Hematopoietic multipotent progenitor cell treated with erythropoietin and hydrocortisone succinate and interleukin-3 and kit ligand, for 4 days (in vitro differentiated cells): ENCODE measurements at regions not wholly inside any gene's neighbourhood (a gene's known extent, or its start where the extent isn't known, plus 50 kb on each side); places are given as distances from the start of the nearest gene placed in this dataset.

ENCODE experiments used
- DNase-seq: peaks from one replicate; pipeline ENCODE4 v3.0.0-alpha.2; 2015

DNA sequence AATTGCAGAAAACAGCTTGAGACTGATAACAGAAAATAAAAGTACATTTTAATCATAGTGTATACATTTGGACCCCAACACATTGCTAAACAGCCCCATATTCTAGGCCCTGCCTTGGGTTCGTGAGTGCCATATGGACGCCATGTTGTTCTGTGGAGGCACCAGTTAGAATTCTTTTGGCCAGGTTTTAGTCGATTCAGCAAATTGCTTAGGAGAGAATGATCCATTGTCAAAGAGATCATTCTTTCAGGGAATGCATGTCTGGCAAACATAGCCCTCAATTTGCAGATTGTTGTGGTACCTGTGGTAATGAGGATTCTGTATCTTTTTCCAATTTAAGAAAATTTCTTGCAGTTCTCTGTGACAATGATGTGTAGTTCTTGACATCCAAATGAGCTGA is 183.6 kb upstream of the DDHD1 start:
- no peak for DNase-seq

DNA sequence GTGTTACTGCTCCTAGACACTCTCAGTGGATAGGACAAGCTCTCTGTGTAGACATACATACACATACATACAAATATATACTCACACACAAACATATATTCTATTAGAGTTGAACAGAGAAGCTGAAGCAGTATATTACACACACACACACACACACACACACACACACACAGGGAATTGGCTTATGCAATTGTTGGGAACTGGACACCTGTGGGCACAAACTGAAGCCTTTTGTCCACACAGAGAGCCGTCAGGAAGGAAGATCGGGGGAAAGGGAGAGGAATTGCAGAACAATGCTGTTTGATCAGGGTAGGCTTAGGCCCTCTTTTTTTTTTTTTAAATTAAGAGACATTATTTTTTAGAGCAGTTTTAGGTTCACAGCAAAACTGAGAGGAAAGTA is 180.7 kb upstream of the DDHD1 start:
- no peak for DNase-seq

DNA sequence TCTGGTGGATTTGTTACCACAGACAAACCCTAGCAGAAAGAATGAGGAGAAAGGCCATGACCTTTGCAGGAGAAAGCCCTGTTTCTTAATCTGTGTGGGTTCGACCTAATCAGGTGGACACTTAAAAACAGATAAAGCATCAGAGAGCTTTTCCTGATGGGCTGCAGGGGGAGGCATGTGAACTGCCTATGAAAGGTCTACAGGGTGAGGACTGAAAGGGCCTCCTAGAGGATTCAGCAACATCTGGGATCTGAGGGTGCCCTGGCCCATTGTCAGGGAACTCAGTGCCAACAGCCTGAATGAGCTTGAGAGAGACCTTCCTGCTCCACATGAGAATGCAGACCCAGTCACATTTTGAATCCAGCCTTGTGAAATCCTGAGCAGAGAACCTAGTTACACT is 178.8 kb upstream of the DDHD1 start:
- no peak for DNase-seq

DNA sequence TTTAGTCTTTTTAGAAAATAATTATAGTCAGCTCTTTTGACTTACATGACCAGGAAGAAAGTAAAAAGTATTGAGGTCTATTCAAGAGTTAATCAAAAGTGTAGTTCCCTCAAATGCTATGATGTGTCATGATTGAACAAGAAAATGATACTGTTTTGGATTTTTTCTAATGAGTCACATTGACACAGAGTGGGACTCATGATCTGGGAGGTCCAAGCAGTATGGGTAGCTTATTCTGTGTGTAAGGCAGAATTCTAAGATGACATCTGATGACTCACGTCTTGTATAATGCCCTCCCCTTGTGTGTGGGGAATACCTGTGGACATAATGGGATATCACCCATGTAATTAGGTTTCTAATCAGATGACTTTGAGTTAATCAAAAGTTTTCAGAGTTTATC is 178.1 kb upstream of the DDHD1 start:
- no peak for DNase-seq

DNA sequence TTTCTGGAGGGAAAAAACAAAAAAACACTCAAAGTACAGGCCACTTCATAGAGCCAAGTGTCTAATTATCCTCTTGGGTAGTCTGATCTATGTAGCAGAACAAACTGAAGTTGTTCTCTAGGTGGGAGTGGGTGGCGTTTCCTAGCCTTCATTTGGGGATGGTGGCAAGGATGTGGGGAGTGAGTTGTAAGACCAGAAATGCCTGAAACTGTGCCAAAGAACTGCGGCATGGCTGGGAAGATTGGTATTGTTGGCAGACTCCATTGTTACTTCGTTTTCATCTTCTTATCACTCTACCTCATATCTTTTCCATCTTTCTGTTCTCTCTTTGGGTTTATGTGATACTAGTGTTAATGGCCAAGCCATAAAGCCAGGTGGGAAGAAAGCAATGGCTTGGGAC is 177.3 kb upstream of the DDHD1 start:
- no peak for DNase-seq

DNA sequence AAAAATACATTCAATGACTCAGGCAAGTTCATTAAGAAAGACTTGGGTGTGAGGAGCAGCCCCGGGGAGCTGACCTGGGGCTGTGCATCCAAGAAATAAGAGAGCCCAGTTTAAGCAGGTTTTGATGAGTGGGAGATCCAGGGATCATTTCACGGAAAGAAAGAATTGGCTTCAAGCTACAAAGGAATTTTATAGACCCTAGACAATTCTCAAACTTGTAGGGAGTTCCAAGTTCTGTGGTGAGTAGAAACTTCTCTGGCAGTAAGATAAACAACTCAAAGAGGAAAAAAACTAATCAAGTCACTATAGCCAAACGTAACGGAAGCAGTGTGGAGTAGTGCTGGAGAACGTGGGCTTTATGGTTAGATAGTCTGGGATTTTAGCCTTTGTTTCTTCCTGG is 175.7 kb upstream of the DDHD1 start:
- DNase-seq = no peak

DNA sequence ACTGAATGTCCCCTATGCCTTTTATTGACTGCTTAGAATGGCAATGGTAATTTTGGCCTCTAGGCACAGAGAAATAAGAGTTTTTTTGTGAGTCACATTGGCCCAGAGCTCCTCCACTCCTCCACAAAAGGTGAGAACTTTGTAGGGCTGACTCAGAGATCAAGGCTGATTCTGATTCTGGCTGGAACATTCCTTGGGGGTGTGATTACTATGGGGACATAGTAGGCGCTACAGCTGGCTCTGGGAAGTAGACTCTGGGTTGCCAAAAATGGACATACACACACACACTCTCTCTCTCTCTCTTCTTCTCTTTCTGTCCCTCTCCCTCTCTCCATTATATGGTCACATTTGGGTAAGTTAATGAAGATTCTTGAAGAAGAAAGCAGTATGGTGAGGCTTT is 174.6 kb upstream of the DDHD1 start:
- DNase-seq = no peak

DNA sequence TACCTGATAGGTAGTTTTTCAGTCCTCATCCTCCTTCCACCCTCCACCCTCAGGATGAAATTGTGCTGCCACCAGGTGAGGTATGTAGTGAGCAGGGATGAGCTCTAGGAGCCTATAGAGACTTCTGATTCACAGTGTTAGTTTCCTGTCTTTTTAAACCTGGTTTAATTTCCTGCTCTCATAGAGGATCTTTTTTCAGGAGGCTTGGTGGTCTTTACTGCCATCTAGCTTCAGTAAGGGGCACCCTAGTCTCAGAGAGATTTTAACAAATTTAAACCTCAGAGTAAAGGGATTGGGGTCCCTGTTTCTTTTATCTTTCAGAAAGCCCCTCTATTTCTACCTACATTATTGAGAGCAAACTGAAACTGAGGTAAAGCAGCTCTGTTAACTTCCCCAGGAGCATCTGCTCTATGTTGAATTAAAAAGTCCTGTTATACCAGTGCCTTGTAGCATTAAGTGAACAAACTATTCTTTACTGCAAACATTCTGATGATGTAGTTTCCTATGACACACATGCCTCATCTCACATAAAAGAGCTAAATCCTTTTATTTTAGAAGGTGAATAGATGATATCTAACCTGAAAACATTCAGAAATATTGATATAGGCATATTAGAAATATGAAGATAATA is 172.2 kb upstream of the DDHD1 start:
- DNase-seq = peak; percentile 33

DNA sequence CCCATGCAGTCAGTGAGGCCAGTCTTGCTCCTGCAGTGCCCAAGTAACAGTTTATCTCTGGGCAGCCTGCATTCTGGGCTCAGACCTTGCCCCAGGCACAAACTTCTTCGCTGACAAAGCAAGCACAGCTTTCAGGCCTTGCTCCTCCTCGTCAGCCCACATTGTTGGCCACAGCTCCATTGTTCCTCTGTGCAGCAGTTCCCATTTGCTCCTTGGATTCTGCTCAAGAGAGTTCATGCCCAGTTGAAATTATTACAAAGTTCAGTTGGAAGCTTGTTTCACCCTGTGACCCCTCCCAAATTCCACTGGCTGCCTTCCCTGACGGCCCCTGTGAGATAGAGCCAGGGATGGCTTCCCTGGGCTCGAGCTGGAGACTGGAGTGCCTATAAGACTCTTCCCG is 163.4 kb upstream of the DDHD1 start:
- DNase-seq = no peak

DNA sequence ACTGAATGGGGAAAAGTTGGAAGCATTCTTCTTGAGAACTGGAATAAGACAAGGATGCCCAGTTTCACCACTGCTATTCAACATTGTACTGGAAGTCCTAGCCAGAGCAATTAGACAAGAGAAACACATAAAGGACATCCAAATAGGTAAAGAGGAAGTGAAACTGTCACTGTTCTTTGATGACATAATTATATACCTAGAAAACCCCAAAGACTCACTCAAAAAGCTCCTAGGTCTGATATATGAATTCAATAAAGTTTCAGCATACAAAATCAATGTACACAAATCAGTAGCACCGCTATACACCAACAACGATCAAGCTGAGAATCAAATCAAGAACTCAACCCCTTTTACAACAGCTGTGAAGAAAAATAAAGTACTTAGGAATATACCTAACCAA is 157.3 kb upstream of the DDHD1 start:
- DNase-seq = no peak

DNA sequence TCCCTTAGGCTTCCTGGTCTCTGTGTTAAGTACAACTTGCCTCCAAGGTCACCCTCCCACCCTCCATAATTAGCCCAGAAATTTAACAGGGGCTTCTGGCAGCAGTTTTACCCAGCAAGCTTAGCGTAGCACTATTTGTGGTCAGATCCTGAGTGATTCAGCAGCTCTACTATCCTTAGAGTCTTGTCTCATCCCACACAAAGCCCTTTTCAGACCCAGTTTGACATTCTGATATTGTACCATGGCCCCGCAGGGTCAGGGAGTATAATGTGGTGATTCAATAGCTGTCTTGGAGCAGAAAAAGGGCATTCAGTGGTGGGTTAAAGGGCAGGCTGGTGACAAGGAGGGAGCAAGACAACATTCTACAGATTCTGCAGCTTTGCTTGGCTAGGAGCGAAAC is 153.8 kb upstream of the DDHD1 start:
- DNase-seq = no peak

DNA sequence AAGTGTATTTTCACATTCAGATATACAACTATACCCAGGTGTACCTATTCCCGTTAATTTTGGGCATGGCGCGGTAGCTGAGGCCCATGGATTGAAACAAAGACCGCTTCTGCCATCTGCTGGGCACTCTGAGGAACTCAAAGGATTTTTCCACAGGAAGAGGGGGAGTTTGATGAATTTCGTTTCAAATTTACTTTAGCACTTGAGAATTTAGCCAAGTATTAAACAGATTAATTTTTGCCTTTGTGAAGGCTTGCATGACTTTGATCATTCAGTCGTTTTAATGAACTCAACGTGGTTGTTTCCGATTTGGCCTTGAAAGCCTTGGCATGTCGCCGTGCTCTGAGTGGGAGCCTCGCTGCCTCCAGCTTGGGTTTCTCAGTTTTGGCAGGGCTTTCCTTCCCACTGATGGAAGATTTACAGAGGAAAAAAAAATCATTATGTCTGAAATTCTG is 153.2 kb upstream of the DDHD1 start:
- DNase-seq = peak; percentile 64

DNA sequence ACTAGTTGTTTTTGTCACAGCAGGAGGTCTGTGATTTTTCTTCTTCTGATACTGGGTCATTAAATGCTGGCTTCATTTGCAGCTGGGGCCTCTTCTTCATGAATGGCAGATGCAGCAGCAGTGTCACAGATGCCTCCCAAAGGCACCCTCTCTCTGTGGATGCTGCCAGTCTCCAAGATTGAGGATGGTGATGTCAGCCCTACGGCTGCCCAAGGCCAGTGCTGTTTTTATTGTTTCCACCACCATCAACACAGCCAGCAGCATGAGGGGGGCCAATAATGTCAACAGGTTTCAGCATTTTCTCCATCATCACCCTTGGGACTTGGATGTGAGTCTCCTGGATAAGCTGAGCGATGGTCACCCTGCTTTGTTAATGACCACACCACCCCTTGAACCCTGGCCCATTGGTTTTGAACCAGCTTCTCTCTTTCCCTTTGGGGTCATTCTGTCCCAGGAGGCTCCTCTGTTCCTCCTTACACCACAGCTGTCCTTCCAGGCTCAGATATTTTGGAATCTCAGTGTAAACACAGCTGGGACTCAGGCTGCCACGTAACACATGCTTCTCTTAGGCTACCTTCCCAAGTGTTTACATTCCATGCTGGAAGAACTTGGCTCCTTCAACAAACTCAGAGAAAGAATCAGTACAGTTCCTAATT is 151.7 kb upstream of the DDHD1 start:
- no peak for DNase-seq

DNA sequence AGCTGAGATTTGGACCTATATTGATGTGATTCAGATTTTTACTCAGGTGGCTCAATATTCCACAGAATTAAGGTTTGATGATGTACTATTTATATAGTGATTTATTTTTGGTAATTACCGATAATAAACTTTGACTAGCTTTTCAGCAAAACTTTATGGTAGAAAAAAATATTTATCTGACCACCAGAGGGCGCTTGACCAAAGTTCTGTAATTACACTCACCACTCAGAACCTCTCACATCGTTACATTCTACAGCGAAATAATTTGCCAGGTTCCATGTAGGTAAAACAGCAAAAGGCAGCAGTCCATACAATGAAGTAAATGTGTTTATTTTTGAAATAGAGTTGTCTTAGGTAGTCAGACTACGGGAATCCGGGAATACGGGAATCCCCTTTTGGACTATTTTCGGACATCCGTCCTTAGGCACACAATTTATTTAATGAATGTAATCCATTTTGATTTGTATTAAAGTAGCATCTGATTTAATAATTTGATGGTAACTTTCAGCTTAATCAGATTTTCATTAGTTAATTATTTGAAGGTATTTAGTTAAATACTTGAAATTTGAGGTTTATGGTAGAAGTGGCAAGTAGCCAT is 143.0 kb upstream of the DDHD1 start:
- DNase-seq = peak; percentile 74

DNA sequence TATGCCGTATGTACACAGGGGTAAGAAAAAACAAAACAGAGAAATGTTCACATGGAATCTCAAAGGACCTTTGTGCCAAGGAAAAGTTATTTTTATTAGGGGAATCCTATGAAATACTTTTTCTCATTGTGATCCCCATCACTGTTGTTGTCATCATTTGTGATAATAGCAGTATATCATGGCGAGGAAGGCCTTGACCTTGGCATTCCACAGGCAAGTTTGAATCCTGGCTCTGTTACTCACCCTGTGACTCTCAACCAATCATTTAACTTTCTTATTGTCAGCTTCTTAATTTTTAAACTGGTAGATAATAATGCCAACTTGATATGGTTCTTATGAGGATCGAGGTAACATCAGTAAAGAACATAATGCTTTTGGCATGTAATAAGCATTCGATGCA is 142.2 kb upstream of the DDHD1 start:
- no peak for DNase-seq

DNA sequence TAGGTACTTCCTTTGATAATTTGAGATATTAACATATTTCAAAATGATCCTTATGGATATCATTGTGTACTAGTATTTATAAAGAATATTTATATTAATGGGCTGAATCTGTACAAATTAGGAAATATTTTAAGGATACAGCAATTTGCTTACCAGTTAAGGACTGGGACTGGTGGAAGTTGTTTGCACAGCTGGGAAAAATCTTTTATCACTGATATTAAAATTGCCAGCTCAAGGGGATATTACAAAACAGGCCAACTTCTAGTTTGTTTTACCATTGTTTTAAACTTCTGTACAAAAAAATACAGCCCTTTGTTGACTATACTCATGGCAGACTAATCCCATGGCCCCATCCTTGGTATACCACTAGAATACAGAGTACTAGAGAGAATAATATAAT is 133.2 kb upstream of the DDHD1 start:
- no peak for DNase-seq

DNA sequence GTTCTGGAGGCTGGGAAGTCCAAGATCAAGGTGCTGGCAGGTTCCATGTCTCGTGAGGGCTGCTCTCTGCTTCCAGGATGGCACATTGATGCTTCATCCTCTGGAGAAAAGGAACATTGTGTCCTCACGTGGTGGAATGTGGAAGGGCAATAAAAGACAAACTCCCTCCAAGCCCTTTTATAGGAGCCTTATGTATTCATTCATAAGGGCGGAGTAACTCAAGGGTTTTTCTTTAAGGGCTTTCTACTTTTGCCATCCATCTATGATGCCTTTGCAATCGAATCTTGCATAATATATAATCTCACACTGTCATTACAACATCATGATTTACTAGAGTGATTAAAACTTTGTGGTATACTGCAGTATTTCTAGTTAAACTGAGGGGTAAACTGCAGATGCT is 132.7 kb upstream of the DDHD1 start:
- DNase-seq = peak; percentile 50

DNA sequence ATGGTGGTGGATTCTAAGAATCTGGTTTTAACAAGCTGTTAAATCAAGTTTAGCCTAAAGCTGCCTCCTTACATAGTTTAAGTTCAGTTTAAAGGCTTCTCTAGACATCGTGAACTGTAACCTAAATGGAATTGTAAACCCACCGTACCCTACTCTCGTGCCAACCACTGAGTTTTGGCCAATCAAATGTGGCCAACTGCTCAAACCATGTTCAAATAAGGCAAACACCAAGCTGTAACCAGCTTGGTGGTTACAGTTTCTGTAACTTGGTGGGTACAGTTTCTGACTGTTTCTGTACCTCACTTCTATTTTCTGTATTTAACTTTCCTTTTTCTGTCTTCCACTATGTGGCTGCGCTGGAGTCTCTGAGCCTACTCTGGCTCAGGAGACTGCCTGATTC is 131.9 kb upstream of the DDHD1 start:
- no peak for DNase-seq

DNA sequence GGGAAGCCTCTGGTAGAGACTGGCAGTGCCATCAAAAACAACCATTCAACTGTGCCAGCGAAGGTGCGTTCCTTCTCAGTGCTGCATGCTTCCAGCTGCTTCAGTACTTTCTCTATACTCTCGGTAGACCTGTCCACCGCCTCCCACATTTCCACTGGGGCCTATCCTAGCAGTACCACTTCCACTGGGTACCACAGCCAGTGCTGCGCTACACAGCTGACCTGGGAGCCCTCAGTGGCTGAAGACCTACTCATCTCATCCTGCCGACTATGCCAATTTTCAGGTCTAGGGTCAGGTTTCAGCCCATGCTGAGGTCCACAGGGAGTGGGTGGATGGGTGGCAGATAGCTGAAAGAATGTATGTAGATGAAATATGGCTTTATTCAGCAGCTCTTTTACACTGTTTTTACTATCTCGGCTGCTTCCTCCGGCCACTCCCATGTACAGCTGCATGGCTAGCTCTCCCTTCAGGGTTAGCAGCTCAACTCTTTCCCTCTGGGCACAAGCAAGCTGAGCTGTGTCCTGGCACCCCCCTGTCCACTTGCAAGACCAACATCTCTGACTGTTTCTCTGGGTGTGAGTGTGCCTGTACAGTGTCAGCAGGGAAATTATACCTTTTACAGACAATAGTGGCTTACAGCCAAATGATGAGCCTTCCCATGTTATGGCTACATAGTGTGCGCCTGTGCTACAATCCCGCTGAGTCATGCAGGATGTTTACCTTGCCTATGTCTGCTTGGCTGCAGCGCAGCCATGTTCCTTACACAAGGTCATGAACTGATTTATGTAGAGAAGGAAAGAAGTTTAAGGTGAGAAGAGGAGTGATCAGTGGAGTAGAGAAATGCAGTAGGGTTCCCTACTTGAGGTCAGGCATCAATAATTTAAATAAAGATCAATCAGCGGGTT is 125.7 kb upstream of the DDHD1 start:
- DNase-seq = no peak

DNA sequence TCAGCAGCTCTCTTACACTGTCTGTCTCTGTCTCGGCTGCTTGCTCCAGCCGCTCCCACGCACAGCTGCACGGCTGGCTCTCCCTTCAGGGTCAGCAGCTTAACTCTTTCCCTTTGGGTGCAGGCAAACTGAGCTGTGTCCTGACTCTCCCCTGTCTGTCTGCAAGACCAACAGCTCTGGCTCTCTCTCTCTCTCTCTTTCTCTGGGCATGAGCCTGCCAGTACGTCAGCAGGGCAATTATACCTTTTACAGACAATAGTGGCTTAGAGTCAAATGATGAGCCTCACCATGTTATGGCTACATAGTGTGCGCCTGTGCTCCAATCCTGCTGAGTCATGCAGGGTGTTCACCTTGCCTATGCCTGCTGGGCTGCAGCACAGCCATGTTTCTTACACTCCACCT is 120.5 kb upstream of the DDHD1 start:
- DNase-seq = peak; percentile 7

DNA sequence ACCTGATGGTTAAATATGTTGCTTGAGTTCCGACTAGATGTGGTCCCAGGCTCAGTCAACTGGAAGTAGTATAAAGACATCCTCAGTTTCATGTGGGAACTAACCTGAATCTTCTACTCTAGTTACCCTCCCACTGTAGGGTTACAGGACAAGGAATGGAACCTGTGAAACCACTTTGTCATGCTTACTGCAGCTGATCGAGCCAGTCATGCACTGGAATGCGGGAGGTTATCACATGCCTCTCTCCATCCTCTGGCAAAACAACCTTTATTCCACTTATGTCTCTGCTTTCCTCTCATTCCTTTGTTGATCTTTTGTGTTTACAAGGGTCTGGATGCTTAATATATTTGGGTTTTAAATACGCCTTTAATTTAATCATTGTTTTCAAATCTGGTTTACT is 111.9 kb upstream of the DDHD1 start:
- no peak for DNase-seq

DNA sequence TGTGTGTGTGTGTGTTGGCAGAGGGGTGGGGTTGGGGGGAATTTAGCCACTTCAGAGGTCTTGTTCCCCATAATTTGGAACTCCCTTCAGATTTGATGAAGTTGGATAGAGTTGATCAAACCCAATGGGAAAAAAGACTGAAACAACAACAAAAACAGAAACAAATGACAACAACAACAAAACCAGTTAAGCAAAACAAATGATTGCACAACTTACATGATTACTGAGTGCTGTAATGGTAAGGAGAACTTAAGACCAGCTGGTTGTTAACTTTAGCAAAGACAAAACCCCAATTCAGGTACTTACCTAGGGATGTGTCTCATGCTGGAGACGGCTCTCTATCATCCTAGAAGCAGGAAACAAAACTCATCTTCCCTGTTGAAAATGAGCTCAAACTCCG is 107.8 kb upstream of the DDHD1 start:
- DNase-seq = no peak

DNA sequence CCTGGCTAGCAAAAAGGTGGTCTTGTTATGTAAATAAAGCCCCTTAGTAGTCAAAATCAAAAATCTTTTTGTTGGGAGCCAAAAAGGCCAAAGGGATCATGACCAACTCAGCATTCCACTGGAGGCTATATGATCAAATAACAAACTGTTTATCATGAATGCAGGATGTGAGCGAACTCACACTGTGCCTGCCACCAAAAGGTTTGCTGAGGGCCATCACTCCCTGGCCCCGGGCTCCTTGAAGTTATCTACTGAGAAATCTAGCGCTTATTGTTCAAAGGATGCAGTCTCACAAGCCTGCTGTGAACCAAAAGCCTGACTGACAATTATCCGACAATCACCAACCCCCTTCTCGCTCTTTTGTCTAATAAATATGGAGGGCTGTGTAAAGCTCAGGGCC is 107.2 kb upstream of the DDHD1 start:
- no peak for DNase-seq

DNA sequence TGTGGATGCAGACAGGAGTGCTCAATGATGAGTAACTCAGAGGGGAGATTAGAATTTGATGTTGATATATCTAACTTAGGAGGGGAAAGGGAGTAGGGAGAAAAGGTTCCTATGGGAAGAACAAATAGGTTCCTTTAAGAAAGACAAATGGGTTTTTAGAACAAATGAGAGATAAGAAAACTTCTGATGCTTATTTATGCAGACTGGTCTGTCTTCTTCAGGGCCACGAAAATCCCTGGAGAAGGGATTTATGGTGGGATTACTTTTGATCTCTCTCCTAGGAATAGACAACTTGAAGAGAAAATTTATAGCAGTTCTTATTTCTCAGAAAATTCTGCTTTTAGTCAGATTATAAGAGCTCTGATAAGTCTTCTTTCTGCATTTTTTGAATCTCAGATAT is 99.0 kb upstream of the DDHD1 start:
- no peak for DNase-seq
